GM06990 (cell line): ENCODE measurements at regions not wholly inside any gene's neighbourhood (a gene's known extent, or its start where the extent isn't known, plus 50 kb on each side); places are given as distances from the start of the nearest gene placed in this dataset.
A peak's percentile ranks its signal among the peaks of the same experiment; 100 is the strongest.

ENCODE experiments used
- DNase-seq: peaks from one replicate; pipeline ENCODE4 v3.0.0-alpha.2; 2011; ENCODE audit not compliant: insufficient read length; ENCODE audit errors: extremely low read depth
- H3K27me3 ChIP-seq: replicated peaks from 2 replicates; pipeline ENCODE4 v1.6.0; 2011; ENCODE audit warnings: low read length; ENCODE audit not compliant: control insufficient read depth, insufficient read depth
- H3K36me3 ChIP-seq: 2 replicates; pipeline ENCODE4 v1.5.1; 2011; ENCODE audit warnings: low read length; ENCODE audit not compliant: control insufficient read depth, insufficient read depth
- H3K4me3 ChIP-seq: replicated peaks from 2 replicates; pipeline ENCODE4 v1.5.1; 2011; ENCODE audit warnings: low read depth, mild to moderate bottlenecking, control low read depth, low read length
- CTCF ChIP-seq: IDR thresholded peaks from 2 replicates; pipeline ENCODE4 v1.5.1; 2011; ENCODE audit warnings: low read length, control low read depth, mild to moderate bottlenecking, inconsistent platforms; ENCODE audit not compliant: insufficient read depth, poor library complexity, severe bottlenecking

- no peak overlapping the region for H3K4me3 ChIP-seq
- no peaks in the 10 kb centered on the region for H3K36me3 ChIP-seq
- DNase-seq = no peak
- TF ChIP-seq CTCF = no peak
- H3K27me3 ChIP-seq = no peaks in the 10 kb centered on the region; the same call in 1 of the 2 replicates
Measured at GRCh38 chr1:18032172-18032859, 75.3 kb upstream of the IGSF21 start.

- no peak for DNase-seq
- no peak for TF ChIP-seq CTCF
- Histone ChIP-seq H3K27me3 (no peaks in the 10 kb centered on the region; the same call in 1 of the 2 replicates), H3K4me3 (no peak overlapping the region), H3K36me3 (no peaks in the 10 kb centered on the region)
Measured at GRCh38 chr1:18035145-18035544, 72.5 kb upstream of the IGSF21 start.

GRCh38 chr1:18037651-18038050 lies 69.9 kb upstream of the IGSF21 start:
- no peaks in the 10 kb centered on the region for H3K27me3 ChIP-seq
- no peaks in the 10 kb centered on the region for H3K36me3 ChIP-seq
- no peak for DNase-seq
- H3K4me3 ChIP-seq = no peak overlapping the region
- no peak for TF ChIP-seq CTCF

DNA sequence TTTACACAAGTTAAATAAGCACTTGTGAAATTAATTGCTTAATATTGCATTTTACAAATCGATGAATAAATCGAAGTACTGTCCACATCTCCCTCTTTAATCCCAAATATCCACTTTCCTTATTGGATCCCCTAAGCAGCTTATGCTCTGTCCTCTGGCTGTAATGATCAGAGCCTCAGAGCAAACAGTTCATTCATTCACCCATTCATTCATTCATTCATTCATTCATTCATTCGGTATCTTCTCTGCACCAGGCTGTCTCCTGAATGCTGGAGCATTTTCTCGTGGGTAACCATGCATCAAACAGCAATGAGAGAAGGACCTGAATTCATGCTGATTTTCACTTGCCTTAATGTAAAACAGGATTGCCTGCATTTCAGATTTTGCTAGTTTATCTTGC lies 69.5 kb upstream of the IGSF21 start:
- no peak for DNase-seq
- H3K4me3 ChIP-seq = no peak overlapping the region
- no peak for TF ChIP-seq CTCF
- H3K36me3 ChIP-seq = no peaks in the 10 kb centered on the region
- H3K27me3 ChIP-seq = no peaks in the 10 kb centered on the region

DNA sequence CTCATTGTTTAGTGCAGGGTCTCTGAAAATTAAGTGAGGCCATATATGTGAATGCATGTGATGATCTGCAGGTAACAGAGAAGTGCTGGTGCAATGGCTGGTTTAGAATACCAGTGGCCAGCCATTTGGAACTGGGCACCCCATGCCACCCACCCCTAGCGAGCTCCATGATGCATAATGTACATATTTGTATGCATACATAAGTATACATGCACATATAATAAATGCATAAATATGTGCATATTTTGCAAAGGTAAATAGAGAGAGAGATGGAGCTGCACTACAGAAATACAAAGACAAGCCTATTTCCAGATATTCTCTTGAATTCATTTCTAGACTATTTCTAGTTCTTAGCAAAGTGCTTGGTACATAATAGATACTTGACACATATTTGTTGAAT lies 68.5 kb upstream of the IGSF21 start:
- Histone ChIP-seq H3K4me3 (no peak overlapping the region), H3K36me3 (no peaks in the 10 kb centered on the region), H3K27me3 (no peaks in the 10 kb centered on the region; the same call in 1 of the 2 replicates)
- TF ChIP-seq CTCF = no peak
- DNase-seq = no peak

DNA sequence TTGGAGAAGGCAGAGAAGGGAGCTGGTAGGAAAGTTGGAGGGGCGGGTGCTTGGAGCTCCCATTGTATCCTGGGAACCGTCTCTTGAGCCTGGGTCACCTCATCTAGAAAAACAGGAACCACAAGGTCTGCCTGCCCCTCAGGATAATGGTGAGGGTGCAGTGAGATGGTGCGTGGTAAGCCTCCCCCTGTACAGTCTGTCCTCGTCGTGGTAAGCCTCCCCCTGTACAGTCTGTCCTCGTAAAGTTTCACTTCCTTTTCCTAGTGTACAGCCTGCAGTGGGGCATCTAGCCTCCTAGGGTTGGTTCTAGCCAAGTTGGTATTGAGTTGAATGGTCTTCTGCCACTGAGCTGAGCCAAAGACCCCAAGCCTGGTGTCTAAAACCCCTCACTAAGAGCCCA lies 66.5 kb upstream of the IGSF21 start:
- H3K4me3 ChIP-seq = no peak overlapping the region
- no peaks in the 10 kb centered on the region; the same call in 1 of the 2 replicates for H3K27me3 ChIP-seq
- peak; percentile 3 for DNase-seq
- no peaks in the 10 kb centered on the region for H3K36me3 ChIP-seq
- TF ChIP-seq CTCF = no peak
